Hepatocyte (in vitro differentiated cells): ENCODE measurements at regions not wholly inside any gene's neighbourhood (a gene's known extent, or its start where the extent isn't known, plus 50 kb on each side); places are given as distances from the start of the nearest gene placed in this dataset.

Source experiments
- DNase-seq: peaks from one replicate; pipeline ENCODE4 v3.0.0-alpha.2; 2016; ENCODE audit warnings: low spot score
- H2AFZ ChIP-seq: fragments of 200-600 bp; sonication (generic); 2 replicates; pipeline ENCODE4 v1.6.0; 2016; ENCODE audit warnings: antibody characterized with exemption, mild to moderate bottlenecking
- H3K27ac ChIP-seq: fragments of 200-600 bp; sonication (generic); 2 replicates; pipeline ENCODE4 v1.5.1; 2016; ENCODE audit warnings: mild to moderate bottlenecking
- H3K27me3 ChIP-seq: fragments of 200-600 bp; sonication (generic); 2 replicates; pipeline ENCODE4 v1.6.1; 2016
- H3K36me3 ChIP-seq: fragments of 200-600 bp; sonication (generic); replicated peaks from 2 replicates; pipeline ENCODE4 v1.5.1; 2016; ENCODE audit warnings: low read depth; ENCODE audit not compliant: insufficient read depth
- H3K4me1 ChIP-seq: fragments of 200-600 bp; sonication (generic); 2 replicates; pipeline ENCODE4 v1.5.1; 2016; ENCODE audit warnings: mild to moderate bottlenecking, moderate library complexity; ENCODE audit not compliant: insufficient read depth
- H3K4me2 ChIP-seq: fragments of 200-600 bp; sonication (generic); 2 replicates; pipeline ENCODE4 v1.6.0; 2016
- H3K4me3 ChIP-seq: fragments of 200-600 bp; sonication (generic); 2 replicates; pipeline ENCODE4 v1.5.1; 2016; ENCODE audit warnings: mild to moderate bottlenecking
- H3K79me2 ChIP-seq: fragments of 200-600 bp; sonication (generic); 2 replicates; pipeline ENCODE4 v1.6.0; 2017; ENCODE audit warnings: mild to moderate bottlenecking
- H3K9me2 ChIP-seq: fragments of 200-600 bp; sonication (generic); replicated peaks from 2 replicates; pipeline ENCODE4 v1.6.0; 2017; ENCODE audit warnings: mild to moderate bottlenecking; ENCODE audit not compliant: insufficient read depth
- H3K9me3 ChIP-seq: fragments of 200-600 bp; sonication (generic); 2 replicates; pipeline ENCODE4 v1.5.1; 2016; ENCODE audit warnings: low read depth, mild to moderate bottlenecking
- H4K20me1 ChIP-seq: fragments of 200-600 bp; sonication (generic); 2 replicates; pipeline ENCODE4 v1.6.0; 2016; ENCODE audit warnings: mild to moderate bottlenecking; ENCODE audit not compliant: insufficient read depth, poor library complexity, severe bottlenecking
- CTCF ChIP-seq: fragments of 200-600 bp; sonication (generic); IDR thresholded peaks from 2 replicates; pipeline ENCODE4 v1.5.1; 2016; ENCODE audit warnings: antibody characterized with exemption, mild to moderate bottlenecking; ENCODE audit not compliant: poor library complexity
- EZH2 ChIP-seq: fragments of 200-600 bp; sonication (generic); IDR thresholded peaks from 2 replicates; pipeline ENCODE4 v1.6.1; 2016; ENCODE audit warnings: antibody characterized with exemption, mild to moderate bottlenecking, borderline replicate concordance
- EZH2phosphoT487 ChIP-seq: fragments of 200-600 bp; sonication (generic); IDR thresholded peaks from one replicate; pipeline ENCODE4 v1.6.1; 2018; ENCODE audit warnings: antibody characterized with exemption, mild to moderate bottlenecking, low read depth, moderate library complexity; ENCODE audit not compliant: unreplicated experiment, severe bottlenecking
- WGBS: methylation state at CpG from one replicate; pipeline ENCODE4 v1.1.6; 2016; ENCODE audit warnings: low lambda C conversion rate; ENCODE audit errors: missing lambda C conversion rate; 5-methylcytosine and 5-hydroxymethylcytosine counted together

- Histone ChIP-seq H3K79me2 (no peaks in the 10 kb centered on the region), H3K4me2 (no peak overlapping the region), H2AFZ (no peak overlapping the region), H4K20me1 (no peaks in the 10 kb centered on the region), H3K27me3 (no peaks in the 10 kb centered on the region), H3K4me3 (no peak overlapping the region), H3K9me3 (no peaks in the 10 kb centered on the region), H3K4me1 (no peaks in the 10 kb centered on the region), H3K9me2 (no peaks in the 10 kb centered on the region), H3K36me3 (no peaks in the 10 kb centered on the region), H3K27ac (no peak overlapping the region)
- DNase-seq, result no peak
- WGBS, result 13% methylated on average over 1 of the region's 1 CpG
- TF ChIP-seq EZH2 (no peak), EZH2phosphoT487 (no peak), CTCF (no peak)
These were observed 1902.2 kb upstream of the C9orf72 start for GRCh38 chr9:29475471-29475870.

DNA sequence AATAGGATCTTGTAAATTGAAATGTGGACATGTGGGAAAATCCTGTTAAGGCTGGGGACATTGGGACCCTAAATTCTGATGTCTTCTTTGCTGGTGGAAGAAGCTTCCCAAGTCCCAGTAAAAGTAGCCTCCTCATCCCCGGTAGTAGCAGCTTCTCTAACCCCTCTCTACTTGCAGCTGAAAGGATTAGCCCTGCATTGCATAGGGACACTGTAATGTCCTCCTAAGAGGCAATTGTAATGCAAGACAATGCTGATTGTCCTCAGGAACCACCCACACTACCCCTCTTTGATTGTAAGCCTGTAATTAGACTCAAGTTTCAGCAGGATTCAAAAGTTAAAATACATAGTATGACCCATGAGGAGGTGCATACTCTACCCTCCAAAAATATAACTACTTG lies 1938.4 kb upstream of the C9orf72 start:
- Histone ChIP-seq H3K9me2 (no peaks in the 10 kb centered on the region), H3K36me3 (no peaks in the 10 kb centered on the region), H3K9me3 (no peaks in the 10 kb centered on the region), H2AFZ (no peak overlapping the region), H3K4me2 (no peak overlapping the region), H4K20me1 (no peaks in the 10 kb centered on the region), H3K27me3 (no peaks in the 10 kb centered on the region), H3K4me3 (no peak overlapping the region), H3K4me1 (no peaks in the 10 kb centered on the region), H3K79me2 (no peaks in the 10 kb centered on the region), H3K27ac (no peak overlapping the region)
- WGBS, result 44% methylated on average over 1 of the region's 1 CpG
- TF ChIP-seq CTCF (no peak), EZH2 (no peak), EZH2phosphoT487 (no peak)
- DNase-seq, result no peak

- H3K4me1 ChIP-seq, result no peaks in the 10 kb centered on the region
- no peaks in the 10 kb centered on the region for H3K9me2 ChIP-seq
- H3K4me3 ChIP-seq, result no peak overlapping the region
- H3K9me3 ChIP-seq, result no peaks in the 10 kb centered on the region
- H3K27ac ChIP-seq, result no peak overlapping the region
- H3K36me3 ChIP-seq, result no peaks in the 10 kb centered on the region
- no peaks in the 10 kb centered on the region for H3K27me3 ChIP-seq
- no peak overlapping the region for H2AFZ ChIP-seq
- H3K4me2 ChIP-seq, result no peak overlapping the region
- no peaks in the 10 kb centered on the region for H3K79me2 ChIP-seq
- TF ChIP-seq EZH2 (no peak), EZH2phosphoT487 (no peak), CTCF (no peak)
- no peak for DNase-seq
- WGBS, result 68% methylated on average over 11 of the region's 11 CpGs
- no peaks in the 10 kb centered on the region for H4K20me1 ChIP-seq
These were observed 1941.1 kb upstream of the C9orf72 start for GRCh38 chr9:29514336-29514735.

DNA sequence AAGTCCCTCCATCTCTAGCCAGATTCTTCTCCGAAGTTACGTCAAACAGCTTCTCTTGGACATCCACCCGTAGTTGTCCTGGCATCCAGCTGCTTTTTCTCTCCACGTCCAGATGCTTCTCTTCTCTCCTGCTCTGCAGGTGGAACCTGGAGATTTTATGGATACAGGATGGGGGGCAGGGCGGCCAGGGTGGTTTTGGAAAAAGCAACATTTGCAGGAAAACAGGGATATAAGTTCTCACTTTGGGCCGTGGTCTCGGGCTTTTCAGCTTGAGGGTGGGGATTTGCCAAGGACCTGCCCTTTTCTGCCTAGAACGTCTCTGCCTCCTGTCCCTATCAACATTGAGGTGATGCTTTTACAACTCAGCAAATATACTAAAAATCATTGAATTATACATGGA lies 1941.6 kb upstream of the C9orf72 start:
- Histone ChIP-seq H3K36me3 (no peaks in the 10 kb centered on the region), H3K27ac (no peak overlapping the region), H2AFZ (no peak overlapping the region), H3K4me1 (no peaks in the 10 kb centered on the region), H3K27me3 (no peaks in the 10 kb centered on the region), H3K4me2 (no peak overlapping the region), H3K9me2 (no peaks in the 10 kb centered on the region), H3K4me3 (no peak overlapping the region), H3K9me3 (no peaks in the 10 kb centered on the region), H3K79me2 (no peaks in the 10 kb centered on the region), H4K20me1 (no peaks in the 10 kb centered on the region)
- no peak for DNase-seq
- 69% methylated on average over 8 of the region's 8 CpGs for WGBS
- no peak for TF ChIP-seq EZH2phosphoT487
